ENCODE measurements at regions not wholly inside any gene's neighbourhood (a gene's known extent, or its start where the extent isn't known, plus 50 kb on each side); places are given as distances from the start of the nearest gene placed in this dataset.
"Not testable (repeated sequence)": the region's sequence is repeated elsewhere in the genome, so short reads cannot be mapped to it uniquely, and the experiment has no call there.

DNA sequence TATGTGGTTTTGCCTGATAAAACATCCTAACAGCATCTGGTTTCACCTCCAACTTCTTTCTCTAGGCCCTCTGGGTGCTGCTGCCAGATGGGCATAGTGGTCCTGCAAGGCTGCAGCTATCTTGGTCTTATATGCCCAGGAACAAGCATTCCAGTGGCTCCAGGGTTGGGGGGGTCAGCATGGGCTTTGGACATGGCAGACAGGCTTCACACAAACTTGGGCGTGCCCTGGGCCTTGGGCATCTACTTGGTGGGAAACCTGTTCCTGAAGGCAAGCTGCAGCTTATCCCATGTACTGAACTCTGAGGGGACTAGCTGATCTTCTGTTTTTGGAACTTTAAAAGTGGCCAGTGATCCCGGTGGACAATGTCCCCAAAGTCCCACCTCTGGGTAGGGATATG is 54.9 kb upstream of the ZNF678 start:
- no peak for DNase-seq (ENCODE audit: low read depth, low spot score)

DNA sequence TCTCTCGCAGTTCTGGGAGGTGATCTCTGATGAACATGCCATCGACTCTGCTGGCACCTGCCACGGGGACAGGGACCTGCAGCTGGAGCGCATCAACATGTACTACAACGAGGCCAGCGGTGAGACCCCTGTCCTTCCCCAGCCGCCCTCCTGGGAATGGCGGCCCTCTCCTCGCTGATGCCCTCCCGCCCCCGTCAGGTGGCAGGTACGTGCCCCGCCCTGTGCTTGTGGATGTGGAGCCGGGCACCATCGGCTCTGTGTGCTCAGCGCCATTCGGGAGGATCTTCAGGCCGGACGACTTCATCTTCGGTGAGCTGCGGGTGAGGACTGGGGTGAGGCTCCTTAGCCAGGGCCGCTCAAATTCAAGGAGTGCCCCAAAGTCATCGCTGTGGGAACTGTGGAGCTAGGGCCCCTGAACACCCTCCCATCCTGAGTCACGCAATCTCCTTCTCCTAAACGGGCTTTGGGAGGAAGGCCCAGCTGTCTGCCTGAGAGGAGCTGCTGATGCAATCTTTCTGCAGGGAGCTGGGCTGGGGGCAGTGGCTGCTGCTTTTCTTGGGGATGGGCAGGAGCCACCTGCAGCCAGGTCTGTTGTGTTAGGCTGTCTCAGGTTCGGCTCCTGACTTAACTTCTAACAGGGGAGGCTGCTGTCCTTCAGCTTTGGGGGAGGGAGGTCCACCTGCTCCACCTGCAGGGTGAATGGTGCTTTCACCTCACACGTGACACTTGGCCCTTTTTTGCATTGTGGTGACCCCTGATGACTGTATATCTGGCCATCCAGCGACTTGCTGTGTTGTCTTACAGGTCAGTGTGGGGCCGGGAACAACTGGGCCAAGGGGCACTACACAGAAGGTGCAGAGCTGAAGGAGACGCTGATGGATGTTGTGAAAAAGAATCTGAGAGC is 56.6 kb upstream of the ZNF678 start:
- not testable (repeated sequence) for DNase-seq (ENCODE audit: low read depth, low spot score)

DNA sequence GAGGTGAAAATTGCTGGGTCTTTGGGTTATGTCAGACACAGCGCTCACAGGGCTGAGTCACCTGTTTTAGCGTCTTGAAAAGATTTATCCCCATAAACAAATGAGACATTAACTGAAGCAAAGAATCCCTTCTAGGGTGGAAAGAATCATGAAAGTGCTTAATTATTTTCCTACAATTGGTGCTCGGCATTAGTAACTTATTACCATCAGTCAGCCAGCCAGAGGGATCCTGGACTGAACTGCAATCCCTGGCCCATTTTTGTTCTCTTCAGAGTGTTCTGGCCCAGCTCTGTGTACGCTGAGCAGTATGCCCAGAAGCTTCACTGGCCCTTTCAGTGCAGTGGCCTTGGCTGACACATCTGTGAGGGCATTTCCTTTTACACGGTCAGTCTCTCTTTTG is 67.3 kb upstream of the ZNF678 start:
- DNase-seq (ENCODE audit: low read depth, low spot score) = not testable (repeated sequence)

DNA sequence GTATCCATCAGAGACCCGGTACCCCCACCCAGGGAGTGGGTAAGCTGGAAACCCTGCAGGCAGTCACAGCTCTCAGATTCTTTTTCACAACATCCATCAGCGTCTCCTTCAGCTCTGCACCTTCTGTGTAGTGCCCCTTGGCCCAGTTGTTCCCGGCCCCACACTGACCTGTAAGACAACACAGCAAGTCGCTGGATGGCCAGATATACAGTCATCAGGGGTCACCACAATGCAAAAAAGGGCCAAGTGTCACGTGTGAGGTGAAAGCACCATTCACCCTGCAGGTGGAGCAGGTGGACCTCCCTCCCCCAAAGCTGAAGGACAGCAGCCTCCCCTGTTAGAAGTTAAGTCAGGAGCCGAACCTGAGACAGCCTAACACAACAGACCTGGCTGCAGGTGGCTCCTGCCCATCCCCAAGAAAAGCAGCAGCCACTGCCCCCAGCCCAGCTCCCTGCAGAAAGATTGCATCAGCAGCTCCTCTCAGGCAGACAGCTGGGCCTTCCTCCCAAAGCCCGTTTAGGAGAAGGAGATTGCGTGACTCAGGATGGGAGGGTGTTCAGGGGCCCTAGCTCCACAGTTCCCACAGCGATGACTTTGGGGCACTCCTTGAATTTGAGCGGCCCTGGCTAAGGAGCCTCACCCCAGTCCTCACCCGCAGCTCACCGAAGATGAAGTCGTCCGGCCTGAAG is 69.3 kb upstream of the ZNF678 start:
- DNase-seq (ENCODE audit: low read depth, low spot score) = not testable (repeated sequence)

DNA sequence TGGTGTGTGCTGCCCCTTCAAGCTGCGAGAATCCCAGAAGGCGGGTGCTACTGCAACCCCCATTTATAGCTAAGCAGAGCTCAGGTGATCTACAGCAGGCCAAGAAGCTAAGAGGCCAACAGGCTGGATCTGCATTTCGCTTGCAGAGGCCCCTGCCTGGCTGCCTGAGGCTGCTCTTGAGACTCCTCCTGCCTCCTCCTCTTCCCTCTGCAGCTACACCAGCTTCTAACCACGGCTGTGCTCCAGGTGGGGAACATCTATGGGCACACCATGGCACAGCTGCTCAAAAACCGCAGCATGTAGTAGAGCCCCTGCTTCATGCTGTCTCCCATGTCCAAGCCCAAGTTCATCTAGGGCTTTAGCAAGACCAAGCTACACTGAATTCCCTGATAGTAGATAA is 72.9 kb upstream of the ZNF678 start:
- no peak for DNase-seq (ENCODE audit: low read depth, low spot score)

DNA sequence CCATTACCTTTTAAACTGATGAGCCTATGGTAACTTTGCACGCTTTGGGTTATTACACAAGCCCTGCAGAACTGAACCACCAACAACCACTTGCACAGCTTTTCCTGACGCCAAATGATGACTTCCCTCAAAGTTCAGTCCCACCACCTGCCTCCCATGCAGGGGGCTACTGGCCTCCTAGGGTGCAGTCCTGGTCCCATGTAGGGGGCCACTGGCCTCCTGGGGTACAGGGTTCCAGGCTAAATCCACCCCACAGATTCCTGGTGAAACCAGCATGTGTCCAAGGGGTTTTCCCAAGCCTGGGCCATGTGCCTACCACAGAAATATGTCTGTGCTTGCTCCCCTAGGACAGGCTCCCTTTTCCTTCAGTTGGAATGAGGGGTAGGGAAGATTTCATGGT is 73.4 kb upstream of the ZNF678 start:
- DNase-seq (ENCODE audit: low read depth, low spot score) = no peak

DNA sequence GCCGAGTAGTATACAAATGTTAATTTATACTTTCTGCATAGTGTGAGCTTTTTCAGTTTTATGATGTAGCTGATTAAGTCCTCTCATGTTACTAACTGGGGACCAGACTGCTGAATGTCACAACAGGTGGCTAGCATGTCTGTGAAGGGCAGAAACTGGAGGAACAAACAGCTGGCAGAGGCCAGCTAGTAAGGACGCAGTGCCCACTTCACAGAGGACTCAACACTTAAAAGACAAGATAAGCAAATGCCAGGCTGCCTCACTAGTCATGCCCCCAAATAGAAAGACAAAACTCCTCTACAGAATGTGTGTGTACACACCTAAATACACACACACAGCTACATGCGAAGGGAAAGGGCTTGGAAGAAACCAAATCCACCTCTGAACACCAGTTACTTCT is 73.8 kb upstream of the ZNF678 start:
- no peak for DNase-seq (ENCODE audit: low read depth, low spot score)

DNA sequence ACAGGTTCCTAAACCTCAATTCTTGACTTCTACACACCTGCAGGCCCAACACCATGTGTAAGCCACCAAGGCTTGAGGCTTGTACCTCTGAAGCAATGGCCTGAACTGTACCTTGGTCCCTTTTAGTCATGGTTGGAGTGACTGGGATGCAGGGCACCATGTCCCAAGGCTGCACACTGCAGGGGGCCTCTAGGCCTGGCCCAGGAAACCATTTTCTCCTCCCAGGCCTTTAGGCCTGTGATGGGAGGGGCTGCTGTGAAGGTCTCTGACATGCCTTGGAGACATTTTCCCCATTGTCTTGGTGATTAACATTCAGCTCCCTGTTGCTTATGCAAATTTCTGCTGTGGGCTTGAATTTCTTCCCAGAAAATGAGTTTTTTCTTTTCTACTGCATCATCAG is 75.8 kb upstream of the ZNF678 start:
- no peak for DNase-seq (ENCODE audit: low read depth, low spot score)

DNA sequence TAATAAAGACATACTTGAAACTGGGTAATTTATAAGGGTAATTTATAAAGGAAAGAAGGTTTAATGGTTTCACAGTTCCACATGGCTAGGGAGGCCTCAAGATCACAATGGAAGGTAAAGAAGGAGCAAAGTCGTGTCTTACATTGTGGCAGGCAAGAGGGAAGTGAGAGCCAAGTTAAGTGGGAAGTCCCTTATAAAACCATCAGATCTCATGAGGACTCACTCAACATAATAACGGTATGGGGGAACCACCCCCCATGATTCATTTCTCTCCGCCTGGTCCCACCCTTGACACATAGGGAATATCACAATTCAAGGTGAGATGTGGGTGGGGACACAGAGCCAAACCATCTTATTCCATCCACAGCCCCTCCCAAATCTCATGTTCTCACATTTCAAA is 76.8 kb upstream of the ZNF678 start:
- no peak for DNase-seq (ENCODE audit: low read depth, low spot score)

DNA sequence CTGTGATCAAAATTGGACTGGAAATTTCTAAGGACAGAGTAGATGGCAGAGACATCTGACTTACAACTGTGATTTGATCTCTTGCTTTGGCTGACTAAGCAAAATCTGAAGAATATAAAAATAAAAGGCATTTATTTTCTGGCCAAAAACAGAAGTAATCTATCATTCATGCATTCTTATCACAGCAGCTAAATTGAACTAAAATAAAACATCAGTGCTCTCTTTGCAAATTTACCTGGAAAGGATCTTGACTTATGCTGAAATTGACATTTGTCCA is 81.4 kb upstream of the ZNF678 start:
- no peak for DNase-seq (ENCODE audit: low read depth, low spot score)

DNA sequence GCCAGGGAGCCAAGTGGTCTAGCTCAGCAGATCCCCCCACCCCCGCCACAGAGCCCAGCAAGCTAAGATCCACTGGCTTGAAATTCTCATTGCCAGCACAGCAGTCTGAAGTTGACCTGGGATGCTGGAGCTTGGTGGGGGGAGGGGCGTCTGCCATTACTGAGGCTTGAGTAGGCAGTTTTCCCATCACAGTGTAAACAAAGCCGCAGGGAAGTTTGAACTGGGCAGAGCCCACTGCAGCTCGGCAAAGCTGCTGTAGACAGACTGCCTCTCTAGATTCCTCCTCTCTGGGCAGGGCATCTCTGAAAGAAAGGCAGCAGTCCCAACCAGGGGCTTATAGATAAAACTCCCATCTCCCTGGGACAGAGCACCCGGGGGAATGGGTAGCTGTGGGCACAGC is 89.3 kb upstream of the ZNF678 start:
- DNase-seq (ENCODE audit: low read depth, low spot score) = not testable (repeated sequence)

DNA sequence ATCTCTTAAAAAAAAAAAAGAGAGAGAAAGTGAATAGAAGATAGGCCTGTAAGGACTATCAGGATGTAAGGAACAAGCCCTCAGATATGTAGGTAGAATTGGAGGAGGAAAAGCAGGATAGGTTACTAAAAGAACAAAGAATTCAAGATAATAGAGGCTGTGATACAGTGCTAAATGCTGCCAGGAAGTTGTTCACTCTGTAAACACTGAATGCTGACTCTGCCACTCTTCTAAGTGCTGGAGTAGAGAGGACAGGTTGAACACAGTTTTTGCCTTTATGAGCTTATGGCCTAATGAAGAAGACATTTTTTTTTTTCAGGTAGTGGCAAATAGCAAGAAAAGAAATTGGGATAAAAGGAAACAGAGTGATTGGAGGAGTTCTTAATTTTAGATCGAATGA is 90.6 kb upstream of the ZNF678 start:
- no peak for DNase-seq (ENCODE audit: low read depth, low spot score)

DNA sequence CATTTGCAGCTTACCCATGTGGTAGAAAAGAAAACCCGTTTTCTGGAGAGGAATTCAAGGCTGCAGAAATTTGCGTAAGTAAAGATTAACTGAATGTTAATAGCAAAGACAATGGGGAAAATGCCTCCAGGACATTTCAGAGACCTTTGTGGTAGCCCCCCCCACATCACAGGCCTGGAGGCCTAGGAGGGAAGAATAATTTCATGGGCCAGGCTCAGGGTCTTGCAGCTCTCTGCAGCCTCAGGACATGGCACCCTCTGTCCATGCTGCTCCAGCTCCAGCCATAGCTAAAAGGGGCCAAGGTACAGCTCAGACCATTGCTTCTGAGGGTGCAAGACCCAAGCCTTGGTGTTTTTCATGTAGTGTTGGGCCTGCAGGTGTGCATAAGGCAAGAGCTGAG is 92.7 kb upstream of the ZNF678 start:
- DNase-seq (ENCODE audit: low read depth, low spot score) = no peak

DNA sequence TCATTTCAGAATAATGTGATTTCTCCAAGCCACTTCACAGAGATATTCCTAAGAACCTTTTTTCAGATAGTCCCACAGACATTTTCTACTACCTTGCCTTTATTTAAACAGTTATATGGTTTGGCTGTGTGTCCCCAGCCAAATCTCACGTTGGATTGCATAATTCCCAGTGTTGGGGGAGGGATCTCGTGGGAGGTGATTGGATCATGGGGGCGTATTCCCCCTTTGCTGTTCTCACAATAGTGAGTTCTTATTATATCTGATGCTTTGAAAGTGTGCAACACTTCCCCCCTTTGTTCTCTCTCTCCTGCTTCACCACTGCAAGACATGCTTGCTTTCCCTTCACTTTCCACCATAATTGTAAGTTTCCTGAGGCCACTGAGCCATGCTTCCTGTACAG is 93.6 kb upstream of the ZNF678 start:
- DNase-seq (ENCODE audit: low read depth, low spot score) = no peak

DNA sequence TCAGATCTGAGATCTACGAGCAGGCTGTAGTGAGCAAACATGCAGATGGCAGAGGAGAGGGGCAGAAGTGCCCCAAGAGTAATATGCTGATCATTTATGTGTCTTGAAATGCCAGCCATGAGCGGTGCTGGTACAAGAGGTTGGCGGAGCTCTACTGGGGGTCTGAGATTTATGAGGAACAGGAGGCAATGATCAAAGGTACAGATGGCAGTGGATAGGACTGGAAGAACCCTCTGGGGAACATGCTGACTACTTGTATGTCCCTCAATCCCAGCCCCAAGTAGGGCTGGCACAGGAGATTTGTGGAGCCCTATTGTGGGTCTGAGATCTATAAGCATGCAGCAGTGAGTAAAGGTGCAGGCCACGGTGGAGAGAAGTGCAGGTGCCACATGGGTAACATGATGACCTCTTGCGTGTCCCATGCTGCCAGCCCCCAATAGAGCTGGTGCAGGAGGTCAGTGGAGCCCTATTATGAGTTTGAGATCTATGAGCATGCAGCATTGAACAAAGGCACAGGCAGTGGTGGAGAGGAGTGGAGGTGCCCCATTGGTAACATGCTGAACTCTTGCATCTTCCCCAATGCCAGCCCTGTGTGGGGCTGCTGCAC is 97.2 kb upstream of the ZNF678 start:
- DNase-seq (ENCODE audit: low read depth, low spot score) = no peak

DNA sequence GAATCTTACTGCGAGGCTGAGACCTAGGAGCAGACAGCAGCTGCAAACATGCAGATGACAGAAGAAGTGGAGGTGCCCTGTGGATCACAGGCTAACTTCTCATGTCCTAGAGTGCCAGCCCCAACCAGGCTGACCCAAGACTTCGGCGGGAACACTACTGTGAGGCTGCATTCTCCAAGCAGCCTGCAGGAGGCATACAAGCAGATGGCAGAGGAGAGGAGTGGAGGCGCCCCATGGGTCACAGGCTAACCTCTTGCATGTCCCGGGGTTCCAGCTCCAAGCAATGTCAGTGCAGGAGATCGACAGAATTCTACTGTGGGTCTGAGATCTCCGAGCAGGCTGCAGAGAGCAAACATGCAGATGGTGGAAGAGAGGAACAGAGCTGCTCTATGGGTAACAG is 98.1 kb upstream of the ZNF678 start:
- no peak for DNase-seq (ENCODE audit: low read depth, low spot score)

DNA sequence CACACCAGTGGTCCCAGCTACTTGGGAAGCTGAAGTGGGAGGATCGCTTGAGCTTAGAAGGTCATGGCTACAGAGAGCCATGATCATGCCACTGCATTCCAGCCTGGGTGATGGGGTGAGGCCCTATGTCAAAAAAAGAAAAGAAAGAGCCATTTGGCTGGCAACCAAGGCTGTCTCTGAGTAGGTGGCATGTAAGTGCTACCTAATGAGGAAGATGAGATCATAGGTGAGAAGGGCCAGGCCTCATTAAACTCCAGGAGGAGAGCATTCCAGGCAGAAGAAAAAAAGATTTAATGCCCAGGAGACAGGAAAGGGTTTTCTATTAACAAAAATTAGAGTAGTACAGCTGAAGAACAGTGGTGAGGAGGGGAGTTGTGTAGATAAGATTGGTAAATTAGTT is 103.4 kb upstream of the ZNF678 start:
- DNase-seq (ENCODE audit: low read depth, low spot score) = no peak

DNA sequence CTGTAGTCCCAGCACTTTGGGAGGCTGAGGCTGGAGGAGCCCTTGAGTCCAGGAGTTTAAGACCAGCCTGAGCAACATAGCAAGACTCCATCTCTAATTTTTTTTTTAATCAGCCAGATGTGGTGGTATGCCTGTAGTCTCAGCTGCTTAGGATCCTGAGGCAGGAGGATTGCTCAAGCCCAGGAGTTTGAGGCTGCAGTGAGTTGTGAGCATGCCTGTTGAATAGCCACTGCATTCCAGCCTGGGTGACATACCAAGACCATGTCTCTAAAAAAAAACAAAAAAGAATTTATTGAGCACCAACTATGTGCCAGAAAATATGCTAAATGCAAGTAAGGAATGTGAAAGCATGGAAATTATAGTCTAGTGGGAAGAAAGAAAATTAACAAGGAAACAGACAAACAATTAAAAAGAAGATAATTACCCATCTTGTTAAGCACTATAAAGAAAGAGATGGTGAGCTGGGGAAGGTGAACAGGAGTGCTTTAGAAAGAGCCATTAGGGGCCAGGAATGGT is 104.0 kb upstream of the ZNF678 start:
- DNase-seq (ENCODE audit: low read depth, low spot score) = no peak

DNA sequence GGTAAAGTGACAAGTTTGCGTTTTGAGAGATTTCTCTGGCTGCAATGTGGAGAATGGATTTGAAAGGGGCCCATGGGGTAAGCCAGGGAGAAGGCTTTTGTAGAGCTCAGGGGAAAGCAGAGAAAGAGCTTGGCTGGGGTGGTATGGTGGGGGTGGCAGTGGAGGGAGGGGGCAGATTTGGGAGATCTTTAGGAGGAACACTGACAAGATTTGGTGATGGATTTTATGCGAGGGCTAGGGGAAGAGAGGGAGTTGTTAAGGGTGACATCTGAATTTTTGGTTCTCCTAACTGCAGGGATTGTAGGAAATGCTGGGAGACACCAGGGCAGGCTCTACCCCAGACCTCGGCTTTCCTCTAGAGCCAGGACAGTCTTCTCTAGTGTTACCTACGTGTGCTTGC is 108.7 kb upstream of the ZNF678 start:
- DNase-seq (ENCODE audit: low read depth, low spot score) = no peak

DNA sequence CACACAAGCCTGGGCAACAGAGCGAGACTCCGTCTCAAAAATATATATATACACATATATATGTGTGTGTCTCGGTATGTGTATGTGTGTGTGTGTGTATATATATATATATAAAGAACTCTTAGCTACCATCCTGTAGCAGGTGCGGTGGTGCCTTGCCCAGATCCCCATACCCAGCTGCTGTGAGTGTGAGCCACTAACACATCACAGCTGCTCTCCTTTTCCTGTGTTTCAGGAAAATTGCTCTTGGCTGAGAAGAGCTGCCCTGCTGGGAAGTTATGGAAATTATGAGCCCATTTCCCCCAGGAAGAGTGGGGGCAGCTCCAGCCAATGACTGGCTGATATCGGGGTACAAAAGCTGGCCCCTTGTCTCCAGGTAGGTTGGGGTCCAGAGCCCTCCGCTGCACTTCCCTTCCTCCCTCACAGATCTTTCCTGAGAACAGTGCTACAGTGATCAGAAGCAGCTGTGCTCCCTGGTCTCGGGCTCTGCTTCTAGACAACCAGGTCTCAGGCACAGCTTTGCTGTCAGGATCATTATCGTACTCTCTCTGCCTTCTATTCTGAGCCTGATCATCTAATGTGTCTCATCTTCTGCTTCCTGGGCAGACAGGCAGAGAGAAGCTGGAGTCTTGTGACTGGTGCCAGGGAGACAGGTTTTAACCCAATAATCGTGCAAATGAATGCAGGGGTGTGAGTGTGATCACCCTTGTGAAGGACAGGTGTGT is 109.6 kb upstream of the ZNF678 start:
- DNase-seq (ENCODE audit: low read depth, low spot score) = no peak

DNA sequence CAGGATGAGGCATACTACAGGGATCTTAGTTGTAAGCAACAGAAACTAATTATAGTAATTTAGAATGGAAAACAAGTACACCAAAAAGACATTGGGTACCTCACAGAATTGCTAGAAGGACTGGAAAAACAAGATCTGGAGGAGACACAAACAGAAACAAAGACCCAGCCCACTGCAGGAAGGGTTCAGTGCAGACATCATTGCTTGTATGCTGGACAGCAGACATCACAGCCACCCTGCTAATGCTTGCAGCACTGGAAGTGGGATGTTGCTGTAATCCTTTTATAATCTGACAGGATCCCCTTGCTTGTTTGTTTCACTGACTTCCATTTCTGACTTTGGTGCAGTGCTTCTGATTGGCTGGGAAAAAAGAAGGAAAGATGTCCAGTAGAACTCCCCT is 111.4 kb upstream of the ZNF678 start:
- no peak for DNase-seq (ENCODE audit: low read depth, low spot score)

DNA sequence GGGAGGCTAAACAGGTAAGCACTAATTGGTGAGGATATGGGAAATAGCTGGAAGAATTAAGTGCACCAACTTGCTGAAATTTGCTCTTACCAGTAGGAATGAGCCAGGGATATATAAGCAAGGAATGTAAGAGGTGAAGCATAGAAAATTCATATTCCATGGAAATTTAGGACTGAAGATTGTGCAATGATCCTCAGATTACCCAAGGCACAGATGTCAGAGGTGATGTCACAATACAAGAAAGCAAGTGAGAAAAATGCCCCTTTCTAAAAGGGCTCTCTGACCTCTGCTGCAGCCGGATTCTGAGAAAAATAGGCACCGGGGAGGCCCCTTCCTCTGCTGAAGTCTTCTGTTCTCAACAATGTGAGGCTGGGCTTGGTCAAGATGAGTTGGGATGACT is 112.3 kb upstream of the ZNF678 start:
- no peak for DNase-seq (ENCODE audit: low read depth, low spot score)
